22Rv1 (cell line): ENCODE measurements at regions not wholly inside any gene's neighbourhood (a gene's known extent, or its start where the extent isn't known, plus 50 kb on each side); places are given as distances from the start of the nearest gene placed in this dataset.
"Not testable (repeated sequence)": the region's sequence is repeated elsewhere in the genome, so short reads cannot be mapped to it uniquely, and the experiment has no call there.

Source experiments
- H3K27ac ChIP-seq: fragments of 450-650 bp; 2 replicates; pipeline ENCODE4 v1.5.1; 2017
- ZFX ChIP-seq: fragments of 450-650 bp; IDR thresholded peaks from 2 replicates; pipeline ENCODE4 v1.6.1; 2017; ENCODE audit warnings: antibody characterized with exemption, borderline replicate concordance
- TF ChIP-seq, protein P1 (sequence below): fragments of 450-650 bp; IDR thresholded peaks from 2 replicates; pipeline ENCODE4 v1.5.1; 2017; ENCODE audit warnings: mild to moderate bottlenecking

GRCh38 chr7:113764401-113765035, 154.3 kb downstream of the PPP1R3A start:
- TF ChIP-seq, protein P1, sequence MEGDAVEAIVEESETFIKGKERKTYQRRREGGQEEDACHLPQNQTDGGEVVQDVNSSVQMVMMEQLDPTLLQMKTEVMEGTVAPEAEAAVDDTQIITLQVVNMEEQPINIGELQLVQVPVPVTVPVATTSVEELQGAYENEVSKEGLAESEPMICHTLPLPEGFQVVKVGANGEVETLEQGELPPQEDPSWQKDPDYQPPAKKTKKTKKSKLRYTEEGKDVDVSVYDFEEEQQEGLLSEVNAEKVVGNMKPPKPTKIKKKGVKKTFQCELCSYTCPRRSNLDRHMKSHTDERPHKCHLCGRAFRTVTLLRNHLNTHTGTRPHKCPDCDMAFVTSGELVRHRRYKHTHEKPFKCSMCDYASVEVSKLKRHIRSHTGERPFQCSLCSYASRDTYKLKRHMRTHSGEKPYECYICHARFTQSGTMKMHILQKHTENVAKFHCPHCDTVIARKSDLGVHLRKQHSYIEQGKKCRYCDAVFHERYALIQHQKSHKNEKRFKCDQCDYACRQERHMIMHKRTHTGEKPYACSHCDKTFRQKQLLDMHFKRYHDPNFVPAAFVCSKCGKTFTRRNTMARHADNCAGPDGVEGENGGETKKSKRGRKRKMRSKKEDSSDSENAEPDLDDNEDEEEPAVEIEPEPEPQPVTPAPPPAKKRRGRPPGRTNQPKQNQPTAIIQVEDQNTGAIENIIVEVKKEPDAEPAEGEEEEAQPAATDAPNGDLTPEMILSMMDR: no peak
- no peak for TF ChIP-seq ZFX
- no peak overlapping the region for H3K27ac ChIP-seq

DNA sequence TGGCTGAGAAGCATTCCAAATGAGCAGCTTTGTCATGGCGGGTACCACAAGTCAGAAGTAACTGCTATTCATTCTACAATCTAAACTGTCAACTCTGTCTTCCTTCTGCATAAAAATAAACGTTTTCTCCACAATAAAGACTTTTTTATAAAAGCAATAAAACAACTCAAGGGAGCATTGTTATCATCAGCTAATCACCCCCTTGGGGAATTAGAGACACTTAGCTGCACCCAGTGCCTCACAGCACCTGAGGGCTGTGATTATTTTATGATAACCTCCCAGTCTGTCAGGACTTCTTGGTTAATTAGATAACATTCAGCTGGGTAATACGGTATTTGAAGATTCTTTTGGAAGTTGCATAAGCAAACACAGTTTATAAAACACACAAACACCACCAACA, 155.6 kb downstream of the PPP1R3A start:
- no peak overlapping the region for H3K27ac ChIP-seq
- TF ChIP-seq, protein P1: no peak
- no peak for TF ChIP-seq ZFX

DNA sequence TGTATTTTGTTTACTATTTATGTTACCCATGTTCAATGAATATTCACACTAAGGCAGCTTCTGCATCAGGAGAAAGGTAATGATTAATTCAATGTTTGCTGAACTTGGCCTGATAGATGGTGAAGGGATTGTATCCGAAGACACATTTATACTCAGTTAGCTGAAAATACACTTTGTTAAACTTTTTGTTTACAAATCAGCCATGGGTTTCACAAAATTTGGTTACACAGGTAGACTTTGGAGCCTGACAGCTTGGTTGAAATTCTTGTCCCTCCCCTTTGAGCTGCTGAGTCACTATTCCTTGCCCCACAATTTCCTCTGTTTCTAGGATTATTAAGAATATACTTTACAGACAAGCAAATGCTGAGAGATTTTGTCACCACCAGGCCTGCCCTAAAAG, 162.6 kb downstream of the PPP1R3A start:
- H3K27ac ChIP-seq: no peak overlapping the region
- TF ChIP-seq, protein P1: no peak
- TF ChIP-seq ZFX: no peak

DNA sequence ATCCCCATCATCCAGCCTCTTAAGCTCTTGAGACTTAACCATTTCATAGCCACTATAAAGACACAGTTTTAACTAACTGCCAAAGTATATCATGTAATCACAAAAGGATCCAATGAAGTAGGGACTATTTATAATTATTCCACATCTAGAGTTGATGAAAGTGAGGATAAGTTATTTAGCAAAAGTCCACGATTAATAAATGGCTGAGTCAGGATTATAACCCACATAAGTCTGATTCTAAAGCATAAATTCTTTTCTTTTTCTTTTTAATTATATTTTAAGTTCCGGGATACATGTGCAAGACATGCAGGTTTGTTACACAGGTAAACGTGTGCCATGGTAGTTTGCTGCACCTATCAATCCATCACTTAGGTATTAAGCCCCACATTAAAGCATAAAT, 166.1 kb downstream of the PPP1R3A start:
- H3K27ac ChIP-seq: no peak overlapping the region
- TF ChIP-seq, protein P1: no peak
- no peak for TF ChIP-seq ZFX

- TF ChIP-seq ZFX: no peak
- TF ChIP-seq, protein P1: no peak
- H3K27ac ChIP-seq: no peak overlapping the region
Observed at GRCh38 chr7:113752289-113752688, 166.5 kb downstream of the PPP1R3A start.

DNA sequence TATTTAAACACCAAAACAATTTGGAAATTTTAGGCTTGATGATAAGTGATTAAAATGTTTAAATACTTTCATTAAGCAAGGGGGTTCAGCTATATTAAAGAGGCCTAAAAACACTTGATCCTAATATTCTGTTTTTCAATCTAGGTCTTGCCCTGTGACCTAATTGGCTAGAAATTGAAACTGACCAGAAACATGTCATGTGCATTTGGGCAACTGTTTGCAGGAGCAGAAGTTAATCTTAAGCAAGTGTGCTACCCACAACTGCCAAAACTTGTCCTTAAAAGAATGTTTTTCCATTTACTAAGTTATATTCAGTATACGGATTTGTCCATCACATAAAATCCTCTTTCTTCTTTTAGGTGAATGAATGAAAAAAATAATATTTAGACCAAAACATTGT, 167.3 kb downstream of the PPP1R3A start:
- no peak overlapping the region for H3K27ac ChIP-seq
- TF ChIP-seq, protein P1: no peak
- no peak for TF ChIP-seq ZFX

GRCh38 chr7:113748385-113748784, 170.4 kb downstream of the PPP1R3A start:
- H3K27ac ChIP-seq: not testable (repeated sequence)

GRCh38 chr7:113742946-113743431, 175.8 kb downstream of the PPP1R3A start:
- peak overlapping the region; percentile 61 for H3K27ac ChIP-seq
